Upper lobe of left lung (tissue), 6 donors: ENCODE measurements at regions not wholly inside any gene's neighbourhood (a gene's known extent, or its start where the extent isn't known, plus 50 kb on each side); places are given as distances from the start of the nearest gene placed in this dataset.

Experiments used
- ATAC-seq, 2 donors: fragments of 200-7000 bp; cut with Tn5 transposase; one replicate each; pipeline ENCODE4 v1.9.1; 2022; ENCODE audit warnings: mild to moderate bottlenecking in 2 of 2, moderate library complexity in 2 of 2; ENCODE audit not compliant: low FRiP score in 2 of 2
- DNase-seq, 2 donors: peaks; one replicate each; pipeline ENCODE4 v3.0.0-alpha.2; 2019 to 2020
- H3K27ac ChIP-seq, 4 donors: fragments of 200-600 bp; sonication (generic); one replicate each; pipeline ENCODE4 v1.5.1; 2016 to 2019
- H3K27me3 ChIP-seq, 4 donors: fragments of 200-600 bp; sonication (generic); one replicate each; pipeline ENCODE4 v1.5.1; 2017 to 2019
- H3K36me3 ChIP-seq, 4 donors: fragments of 200-600 bp; sonication (generic); one replicate each; pipeline ENCODE4 v1.5.1; 2016 to 2019
- H3K4me1 ChIP-seq, 4 donors: fragments of 200-600 bp; sonication (generic); one replicate each; pipeline ENCODE4 v1.5.1; 2018 to 2019
- H3K4me3 ChIP-seq, 4 donors: fragments of 200-600 bp; sonication (generic); one replicate each; pipeline ENCODE4 v1.5.1; 2017 to 2019; ENCODE audit warnings: mild to moderate bottlenecking in 2 of 4, moderate library complexity in 1 of 4
- H3K9me3 ChIP-seq, 4 donors: fragments of 200-600 bp; sonication (generic); one replicate each; pipeline ENCODE4 v1.5.1; 2018 to 2019
- CTCF ChIP-seq, 6 experiments: fragments of 450-650 bp in 4 of 6; fragments of 200-600 bp in 2 of 6; sonication (generic) in 2 of 6; IDR thresholded peaks; one replicate each; pipeline ENCODE4 v1.5.1; 2016 to 2019; ENCODE audit warnings: antibody characterized with exemption in 6 of 6
- EP300 ChIP-seq, 4 donors: sonication (generic); formaldehyde crosslinking; IDR thresholded peaks; one replicate each; pipeline ENCODE4 v1.5.1; 2017; ENCODE audit warnings: antibody characterized with exemption in 4 of 4, control low read depth in 2 of 4
- POLR2A ChIP-seq, 4 donors: fragments of 450-650 bp; IDR thresholded peaks; one replicate each; pipeline ENCODE4 v1.5.1; 2016 to 2017; ENCODE audit warnings: antibody characterized with exemption in 4 of 4, mild to moderate bottlenecking in 2 of 4
- POLR2AphosphoS5 ChIP-seq, 2 donors: sonication (generic); formaldehyde crosslinking; IDR thresholded peaks; one replicate each; pipeline ENCODE4 v1.5.1; 2017; ENCODE audit warnings: antibody characterized with exemption in 2 of 2
- WGBS, 2 donors: methylation state at CpG; one replicate each; pipeline ENCODE4 v1.1.5; 2017 to 2018; 5-methylcytosine and 5-hydroxymethylcytosine counted together
- donor health status: DM: no; HTN: no; CAD: no; lungs with moderate emphysema.
- donor health status: DM: no; HTN: yes; CAD: no; lungs with severe emphysema.

GRCh38 chr2:129667577-129667976 is 311.9 kb upstream of the RAB6C start:
- Histone ChIP-seq H3K36me3 (no peaks in the 10 kb centered on the region), H3K27ac (no peak overlapping the region), H3K4me3 (no peak overlapping the region), H3K4me1 (no peaks in the 10 kb centered on the region), H3K9me3 (no peaks in the 10 kb centered on the region), H3K27me3 (no peaks in the 10 kb centered on the region)
- TF ChIP-seq EP300 (IDR thresholded peaks at IDR 0.05) = no peak
- TF ChIP-seq POLR2A (IDR thresholded peaks at IDR 0.05) = no peak
- TF ChIP-seq CTCF (IDR thresholded peaks at IDR 0.05) = no peak
- TF ChIP-seq POLR2AphosphoS5 (IDR thresholded peaks at IDR 0.05) = no peak
- DNase-seq = no peak
- WGBS, 2 donors = 87 to 88% methylated on average over 4 of the region's 4 CpGs
- no peak for ATAC-seq

- 56 to 67% methylated on average over 5 of the region's 5 CpGs for WGBS, 2 donors
- TF ChIP-seq POLR2AphosphoS5 (IDR thresholded peaks at IDR 0.05) (no peak), POLR2A (IDR thresholded peaks at IDR 0.05) (no peak), CTCF (IDR thresholded peaks at IDR 0.05) (no peak), EP300 (IDR thresholded peaks at IDR 0.05) (no peak)
- H3K4me3 ChIP-seq = no peak overlapping the region
- no peak for DNase-seq
- no peaks in the 10 kb centered on the region for H3K27me3 ChIP-seq
- no peaks in the 10 kb centered on the region for H3K4me1 ChIP-seq
- ATAC-seq = no peak
- H3K36me3 ChIP-seq = no peaks in the 10 kb centered on the region
- H3K27ac ChIP-seq = no peak overlapping the region
- no peaks in the 10 kb centered on the region for H3K9me3 ChIP-seq
Observed at GRCh38 chr2:129672521-129672920, 306.9 kb upstream of the RAB6C start.

GRCh38 chr2:129673234-129673633 is 306.2 kb upstream of the RAB6C start:
- 57 to 62% methylated on average over 5 of the region's 5 CpGs for WGBS, 2 donors
- Histone ChIP-seq H3K27ac (no peak overlapping the region), H3K36me3 (no peaks in the 10 kb centered on the region), H3K4me1 (no peaks in the 10 kb centered on the region), H3K9me3 (no peaks in the 10 kb centered on the region), H3K4me3 (no peak overlapping the region), H3K27me3 (no peaks in the 10 kb centered on the region)
- ATAC-seq = no peak
- TF ChIP-seq EP300 (IDR thresholded peaks at IDR 0.05) = no peak
- TF ChIP-seq POLR2A (IDR thresholded peaks at IDR 0.05) = no peak
- no peak for TF ChIP-seq POLR2AphosphoS5 (IDR thresholded peaks at IDR 0.05)
- no peak for TF ChIP-seq CTCF (IDR thresholded peaks at IDR 0.05)
- no peak for DNase-seq

- Histone ChIP-seq H3K9me3 (no peaks in the 10 kb centered on the region), H3K36me3 (no peaks in the 10 kb centered on the region), H3K27me3 (no peaks in the 10 kb centered on the region), H3K4me1 (no peaks in the 10 kb centered on the region), H3K27ac (no peak overlapping the region), H3K4me3 (no peak overlapping the region)
- no peak for ATAC-seq
- TF ChIP-seq CTCF (IDR thresholded peaks at IDR 0.05) (no peak), EP300 (IDR thresholded peaks at IDR 0.05) (no peak), POLR2A (IDR thresholded peaks at IDR 0.05) (no peak), POLR2AphosphoS5 (IDR thresholded peaks at IDR 0.05) (no peak)
- DNase-seq = no peak
- WGBS, 2 donors = 44 to 58% methylated on average over 14 of the region's 14 CpGs
Observed at GRCh38 chr2:129673847-129674711, 305.4 kb upstream of the RAB6C start.

GRCh38 chr2:129678751-129679150 is 300.7 kb upstream of the RAB6C start:
- ATAC-seq = no peak
- no peak for TF ChIP-seq POLR2A (IDR thresholded peaks at IDR 0.05)
- no peak for TF ChIP-seq CTCF (IDR thresholded peaks at IDR 0.05)
- no peak for TF ChIP-seq POLR2AphosphoS5 (IDR thresholded peaks at IDR 0.05)
- TF ChIP-seq EP300 (IDR thresholded peaks at IDR 0.05) = no peak
- Histone ChIP-seq H3K36me3 (no peaks in the 10 kb centered on the region), H3K9me3 (no peaks in the 10 kb centered on the region), H3K4me3 (no peak overlapping the region), H3K27ac (no peak overlapping the region), H3K4me1 (no peaks in the 10 kb centered on the region), H3K27me3 (no peaks in the 10 kb centered on the region)
- WGBS, 2 donors = 83 to 87% methylated on average over 9 of the region's 9 CpGs
- DNase-seq = no peak
